Brain microvascular endothelial cell (primary cell): ENCODE measurements at regions not wholly inside any gene's neighbourhood (a gene's known extent, or its start where the extent isn't known, plus 50 kb on each side); places are given as distances from the start of the nearest gene placed in this dataset.
"Not testable (repeated sequence)": the region's sequence is repeated elsewhere in the genome, so short reads cannot be mapped to it uniquely, and the experiment has no call there.

ENCODE experiments used
- DNase-seq: peaks from one replicate; pipeline ENCODE4 v3.0.0-alpha.2; 2020
- H3K27ac ChIP-seq: fragments of 250-450 bp; sonication (Bioruptor Pico); 2 replicates; pipeline ENCODE4 v1.5.1; 2020; ENCODE audit warnings: mild to moderate bottlenecking, moderate library complexity
- H3K27me3 ChIP-seq: fragments of 250-450 bp; sonication (Bioruptor Pico); replicated peaks from 2 replicates; pipeline ENCODE4 v1.5.1; 2020; ENCODE audit warnings: mild to moderate bottlenecking
- H3K36me3 ChIP-seq: fragments of 250-450 bp; sonication (Bioruptor Pico); replicated peaks from 2 replicates; pipeline ENCODE4 v1.5.1; 2020; ENCODE audit warnings: mild to moderate bottlenecking
- H3K4me3 ChIP-seq: 2 replicates; pipeline ENCODE4 v1.5.1; 2011; ENCODE audit warnings: low read depth, mild to moderate bottlenecking, control low read depth, low read length, moderate library complexity
- CTCF ChIP-seq: IDR thresholded peaks from 2 replicates; pipeline ENCODE4 v1.5.1; 2011; ENCODE audit warnings: low read depth, mild to moderate bottlenecking, moderate library complexity, low read length, control low read depth, inconsistent platforms; ENCODE audit errors: missing control alignments
- in situ Hi-C: cut with HindIII; loops from 2 replicates; pipeline ENCODE4 v1.10.0; 2017; ENCODE audit warnings: low sequenced_read_pairs, low pct_ligation_motif_present

GRCh38 chr2:134004467-134004866 is 249.4 kb upstream of the MGAT5 start:
- in situ Hi-C loops: no loop called here
- Histone ChIP-seq H3K27ac (no peak overlapping the region), H3K4me3 (no peak overlapping the region), H3K36me3 (no peaks in the 10 kb centered on the region), H3K27me3 (no peaks in the 10 kb centered on the region)
- TF ChIP-seq CTCF: no peak
- DNase-seq: no peak

GRCh38 chr2:134008837-134009236 is 245.0 kb upstream of the MGAT5 start:
- in situ Hi-C loops: no loop called here
- Histone ChIP-seq H3K27ac (no peak overlapping the region), H3K4me3 (no peak overlapping the region), H3K36me3 (no peaks in the 10 kb centered on the region), H3K27me3 (no peaks in the 10 kb centered on the region)
- TF ChIP-seq CTCF: no peak
- DNase-seq: no peak

GRCh38 chr2:134009440-134009839 is 244.4 kb upstream of the MGAT5 start:
- in situ Hi-C loops: no loop called here
- Histone ChIP-seq H3K27me3 (no peaks in the 10 kb centered on the region), H3K4me3 (no peak overlapping the region), H3K27ac (no peak overlapping the region), H3K36me3 (no peaks in the 10 kb centered on the region)
- no peak for TF ChIP-seq CTCF
- no peak for DNase-seq

GRCh38 chr2:134009906-134010305 is 244.0 kb upstream of the MGAT5 start:
- H3K36me3 ChIP-seq, H3K4me3 ChIP-seq, in situ Hi-C loops, DNase-seq, H3K27ac ChIP-seq, H3K27me3 ChIP-seq: not testable (repeated sequence)

GRCh38 chr2:134011936-134012586 is 241.8 kb upstream of the MGAT5 start:
- H3K36me3 ChIP-seq: no peaks in the 10 kb centered on the region
- no peak overlapping the region for H3K27ac ChIP-seq
- no peak for TF ChIP-seq CTCF
- H3K4me3 ChIP-seq: no peak overlapping the region
- no peak for DNase-seq
- in situ Hi-C loops: no loop called here
- H3K27me3 ChIP-seq: no peaks in the 10 kb centered on the region

GRCh38 chr2:134014196-134014960 is 239.5 kb upstream of the MGAT5 start:
- TF ChIP-seq CTCF: no peak
- no peaks in the 10 kb centered on the region for H3K27me3 ChIP-seq
- no peak for DNase-seq
- H3K27ac ChIP-seq: no peak overlapping the region
- no peaks in the 10 kb centered on the region for H3K36me3 ChIP-seq
- in situ Hi-C loops: no loop called here
- H3K4me3 ChIP-seq: no peak overlapping the region
